ENCODE measurements at regions not wholly inside any gene's neighbourhood (a gene's known extent, or its start where the extent isn't known, plus 50 kb on each side); places are given as distances from the start of the nearest gene placed in this dataset.

DNA sequence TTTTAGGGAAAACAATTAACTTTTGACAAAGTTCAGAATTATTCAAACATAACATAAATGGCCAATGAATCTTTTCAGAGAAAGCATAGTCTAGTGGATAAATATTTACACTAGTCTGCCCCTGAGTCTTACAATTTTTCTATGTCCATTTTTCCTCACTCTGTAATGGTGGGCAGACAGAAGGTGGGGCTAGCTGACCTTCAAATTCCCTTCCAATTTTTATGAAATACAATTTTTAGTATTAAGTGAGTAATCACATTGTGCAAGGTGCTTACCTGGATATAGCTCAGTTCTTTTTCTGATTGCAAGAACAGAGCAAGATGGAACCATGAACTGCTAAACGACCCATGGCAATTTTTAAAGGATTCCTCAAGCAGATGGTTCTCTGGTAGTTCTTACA, 441.7 kb upstream of the NR2F2 start:
- no peak overlapping the region for H2AFZ ChIP-seq (ENCODE audit: low read length)
- H3K36me3 ChIP-seq (ENCODE audit: insufficient read depth, low read length), result no peaks in the 10 kb centered on the region
- no peaks in the 10 kb centered on the region for H3K4me1 ChIP-seq (ENCODE audit: low read length)
- H3K27ac ChIP-seq (ENCODE audit: low read length), result no peak overlapping the region
- DNase-seq, result no peak
- H3K79me2 ChIP-seq (ENCODE audit: low read length), result no peaks in the 10 kb centered on the region
- H3K9me3 ChIP-seq (ENCODE audit: low read length), result peaks cover 25% of the 10 kb centered on the region
- no peak overlapping the region for H3K4me3 ChIP-seq (ENCODE audit: low read length)
- H3K4me2 ChIP-seq (ENCODE audit: low read depth, low read length, poor library complexity, severe bottlenecking), result no peak overlapping the region
- no peaks in the 10 kb centered on the region for H4K20me1 ChIP-seq (ENCODE audit: insufficient read depth, low read depth, low read length)
- no peak overlapping the region for H3K9ac ChIP-seq (ENCODE audit: low read length)
- H3K9me2 ChIP-seq (replicated peaks; ENCODE audit: insufficient read depth, low read length), result no peaks in the 10 kb centered on the region
- no peaks in the 10 kb centered on the region for H3K27me3 ChIP-seq (ENCODE audit: low read length)

DNA sequence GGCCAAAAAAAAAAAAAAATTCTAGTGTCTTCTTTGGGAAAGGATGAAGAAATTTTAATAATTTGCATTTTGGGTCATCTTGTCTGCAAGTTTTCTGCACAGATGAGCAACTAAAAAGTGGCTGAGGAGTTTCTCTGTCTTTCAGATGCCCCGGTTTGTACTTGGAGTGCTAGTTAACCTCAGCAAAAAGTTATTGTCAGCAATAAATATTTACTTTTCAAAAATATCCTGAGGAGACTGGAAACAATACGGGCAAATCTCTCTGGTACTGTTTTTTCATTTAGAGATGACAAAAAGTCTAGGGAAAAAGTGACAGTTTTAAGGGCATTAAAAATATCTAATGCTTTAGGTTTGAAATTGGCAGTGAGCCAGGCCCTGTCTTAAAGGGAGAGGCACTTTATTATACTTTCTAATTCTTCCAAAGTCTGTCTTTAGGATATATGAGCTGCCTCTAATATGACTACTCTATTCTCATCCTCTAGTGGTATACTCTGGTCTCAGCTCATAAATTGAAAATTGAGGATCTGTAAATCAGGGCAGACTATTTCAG, 436.0 kb upstream of the NR2F2 start:
- Histone ChIP-seq H3K27me3 (ENCODE audit: low read length) (no peaks in the 10 kb centered on the region), H3K9me2 (replicated peaks; ENCODE audit: insufficient read depth, low read length) (no peaks in the 10 kb centered on the region), H3K4me1 (ENCODE audit: low read length) (no peaks in the 10 kb centered on the region), H3K36me3 (ENCODE audit: insufficient read depth, low read length) (no peaks in the 10 kb centered on the region), H4K20me1 (ENCODE audit: insufficient read depth, low read depth, low read length) (no peaks in the 10 kb centered on the region), H3K4me2 (ENCODE audit: low read depth, low read length, poor library complexity, severe bottlenecking) (no peak overlapping the region), H3K27ac (ENCODE audit: low read length) (no peak overlapping the region), H2AFZ (ENCODE audit: low read length) (no peak overlapping the region), H3K9ac (ENCODE audit: low read length) (no peak overlapping the region), H3K79me2 (ENCODE audit: low read length) (no peaks in the 10 kb centered on the region), H3K9me3 (ENCODE audit: low read length) (peaks cover 14% of the 10 kb centered on the region), H3K4me3 (ENCODE audit: low read length) (no peak overlapping the region)
- DNase-seq, result no peak

DNA sequence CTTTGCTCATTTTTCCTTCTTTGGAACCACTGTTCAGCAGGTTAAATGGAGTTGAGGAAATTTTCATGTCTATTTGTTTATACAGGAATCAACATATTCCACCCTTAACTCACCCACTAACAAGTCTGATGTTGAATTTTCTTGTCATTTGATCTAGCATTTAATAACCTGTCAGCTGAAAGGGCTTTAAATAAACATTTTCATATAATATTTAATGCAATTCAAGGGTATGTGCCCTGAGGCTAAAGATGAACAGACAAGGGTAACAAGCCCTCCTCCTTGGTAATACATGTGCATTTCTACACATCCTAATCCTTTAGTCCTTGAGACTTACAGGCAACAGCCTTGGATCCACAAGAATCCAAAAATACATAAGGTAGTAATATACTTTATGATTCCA, 435.0 kb upstream of the NR2F2 start:
- no peak overlapping the region for H3K9ac ChIP-seq (ENCODE audit: low read length)
- H4K20me1 ChIP-seq (ENCODE audit: insufficient read depth, low read depth, low read length), result no peaks in the 10 kb centered on the region
- H3K4me2 ChIP-seq (ENCODE audit: low read depth, low read length, poor library complexity, severe bottlenecking), result no peak overlapping the region
- H3K36me3 ChIP-seq (ENCODE audit: insufficient read depth, low read length), result no peaks in the 10 kb centered on the region
- no peaks in the 10 kb centered on the region for H3K27me3 ChIP-seq (ENCODE audit: low read length)
- no peak overlapping the region for H3K4me3 ChIP-seq (ENCODE audit: low read length)
- no peaks in the 10 kb centered on the region for H3K9me2 ChIP-seq (replicated peaks; ENCODE audit: insufficient read depth, low read length)
- H3K27ac ChIP-seq (ENCODE audit: low read length), result no peak overlapping the region
- no peaks in the 10 kb centered on the region for H3K4me1 ChIP-seq (ENCODE audit: low read length)
- no peak overlapping the region for H2AFZ ChIP-seq (ENCODE audit: low read length)
- no peak for DNase-seq
- no peaks in the 10 kb centered on the region for H3K79me2 ChIP-seq (ENCODE audit: low read length)
- peaks cover 14% of the 10 kb centered on the region; the same call in 1 of the 2 replicates for H3K9me3 ChIP-seq (ENCODE audit: low read length)

DNA sequence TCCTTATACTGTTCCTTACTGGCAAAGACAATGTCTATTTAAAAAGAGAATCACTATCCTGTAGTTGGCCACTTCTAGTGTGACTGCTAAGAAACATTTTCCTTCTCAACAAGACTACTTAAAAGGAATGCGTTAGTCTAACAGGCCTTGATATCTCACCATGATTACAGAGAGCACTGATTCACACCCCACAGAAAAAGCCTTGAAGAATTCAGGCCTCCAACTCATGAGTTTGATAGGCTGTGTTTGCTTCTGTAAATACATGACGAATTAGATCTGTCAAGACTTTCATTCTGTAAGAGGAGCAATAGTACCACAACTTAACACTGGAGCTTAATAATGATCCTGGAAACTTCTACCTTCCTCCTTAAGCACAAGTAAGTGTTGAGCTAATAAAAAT, 432.8 kb upstream of the NR2F2 start:
- H4K20me1 ChIP-seq (ENCODE audit: insufficient read depth, low read depth, low read length), result no peaks in the 10 kb centered on the region
- H3K4me3 ChIP-seq (ENCODE audit: low read length), result no peak overlapping the region
- H3K9me3 ChIP-seq (ENCODE audit: low read length), result peaks cover 11% of the 10 kb centered on the region; the same call in 1 of the 2 replicates
- no peaks in the 10 kb centered on the region for H3K9me2 ChIP-seq (replicated peaks; ENCODE audit: insufficient read depth, low read length)
- no peak overlapping the region for H3K9ac ChIP-seq (ENCODE audit: low read length)
- H3K27me3 ChIP-seq (ENCODE audit: low read length), result no peaks in the 10 kb centered on the region
- H3K79me2 ChIP-seq (ENCODE audit: low read length), result no peaks in the 10 kb centered on the region
- H3K4me2 ChIP-seq (ENCODE audit: low read depth, low read length, poor library complexity, severe bottlenecking), result no peak overlapping the region
- no peak overlapping the region for H2AFZ ChIP-seq (ENCODE audit: low read length)
- H3K27ac ChIP-seq (ENCODE audit: low read length), result no peak overlapping the region
- no peak for DNase-seq
- no peaks in the 10 kb centered on the region for H3K36me3 ChIP-seq (ENCODE audit: insufficient read depth, low read length)
- H3K4me1 ChIP-seq (ENCODE audit: low read length), result no peaks in the 10 kb centered on the region

DNA sequence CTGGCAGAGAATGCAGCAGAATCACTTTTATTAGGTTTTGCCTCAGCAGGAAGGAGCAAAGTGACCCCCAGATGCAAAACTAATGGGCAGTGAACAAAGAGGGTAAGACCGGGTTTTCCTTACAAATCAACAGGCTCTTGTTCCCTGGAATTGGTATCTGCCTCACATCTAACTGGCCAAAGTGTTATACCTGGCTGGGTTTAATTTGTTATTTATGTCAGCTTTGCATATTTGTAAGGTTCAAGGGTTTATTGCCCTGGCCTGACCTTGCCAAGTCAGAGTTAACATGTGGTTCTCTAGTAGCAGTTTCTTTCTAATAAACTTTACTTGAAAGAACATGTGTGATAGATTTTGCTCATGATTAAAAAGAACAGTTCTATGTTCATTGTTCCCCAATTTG, 431.7 kb upstream of the NR2F2 start:
- Histone ChIP-seq H3K4me3 (ENCODE audit: low read length) (no peak overlapping the region), H3K27me3 (ENCODE audit: low read length) (no peaks in the 10 kb centered on the region), H2AFZ (ENCODE audit: low read length) (no peak overlapping the region), H3K9ac (ENCODE audit: low read length) (no peak overlapping the region), H3K9me2 (replicated peaks; ENCODE audit: insufficient read depth, low read length) (no peaks in the 10 kb centered on the region), H4K20me1 (ENCODE audit: insufficient read depth, low read depth, low read length) (no peaks in the 10 kb centered on the region), H3K4me1 (ENCODE audit: low read length) (no peaks in the 10 kb centered on the region), H3K9me3 (ENCODE audit: low read length) (peaks cover 13% of the 10 kb centered on the region), H3K4me2 (ENCODE audit: low read depth, low read length, poor library complexity, severe bottlenecking) (no peak overlapping the region), H3K27ac (ENCODE audit: low read length) (no peak overlapping the region), H3K79me2 (ENCODE audit: low read length) (no peaks in the 10 kb centered on the region), H3K36me3 (ENCODE audit: insufficient read depth, low read length) (no peaks in the 10 kb centered on the region)
- DNase-seq, result no peak

DNA sequence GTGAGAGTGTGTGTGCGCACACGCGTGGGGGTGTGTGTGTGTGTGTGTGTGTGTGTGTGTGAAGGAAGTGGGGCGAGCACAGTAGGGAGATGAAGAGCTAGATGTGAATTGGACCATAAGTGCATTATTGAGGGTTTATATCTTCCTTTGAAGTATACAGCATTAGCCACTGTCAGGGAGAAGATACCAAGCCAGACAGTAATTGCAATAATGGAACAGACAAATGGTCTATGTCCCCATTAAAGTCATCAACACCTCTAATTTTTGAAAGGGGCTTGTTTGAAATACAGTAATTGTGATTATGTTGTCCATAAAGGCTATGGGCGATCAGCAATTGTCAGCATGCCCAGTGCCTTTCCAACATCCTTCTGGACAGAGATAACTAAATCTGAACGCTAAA, 429.2 kb upstream of the NR2F2 start:
- H3K9ac ChIP-seq (ENCODE audit: low read length), result no peak overlapping the region
- no peak overlapping the region for H3K4me2 ChIP-seq (ENCODE audit: low read depth, low read length, poor library complexity, severe bottlenecking)
- no peak overlapping the region for H2AFZ ChIP-seq (ENCODE audit: low read length)
- no peaks in the 10 kb centered on the region for H3K27me3 ChIP-seq (ENCODE audit: low read length)
- no peaks in the 10 kb centered on the region for H4K20me1 ChIP-seq (ENCODE audit: insufficient read depth, low read depth, low read length)
- H3K36me3 ChIP-seq (ENCODE audit: insufficient read depth, low read length), result no peaks in the 10 kb centered on the region
- no peak for DNase-seq
- H3K9me3 ChIP-seq (ENCODE audit: low read length), result peaks cover 13% of the 10 kb centered on the region
- no peaks in the 10 kb centered on the region for H3K9me2 ChIP-seq (replicated peaks; ENCODE audit: insufficient read depth, low read length)
- H3K4me3 ChIP-seq (ENCODE audit: low read length), result no peak overlapping the region
- no peak overlapping the region for H3K27ac ChIP-seq (ENCODE audit: low read length)
- H3K79me2 ChIP-seq (ENCODE audit: low read length), result no peaks in the 10 kb centered on the region
- no peaks in the 10 kb centered on the region for H3K4me1 ChIP-seq (ENCODE audit: low read length)

DNA sequence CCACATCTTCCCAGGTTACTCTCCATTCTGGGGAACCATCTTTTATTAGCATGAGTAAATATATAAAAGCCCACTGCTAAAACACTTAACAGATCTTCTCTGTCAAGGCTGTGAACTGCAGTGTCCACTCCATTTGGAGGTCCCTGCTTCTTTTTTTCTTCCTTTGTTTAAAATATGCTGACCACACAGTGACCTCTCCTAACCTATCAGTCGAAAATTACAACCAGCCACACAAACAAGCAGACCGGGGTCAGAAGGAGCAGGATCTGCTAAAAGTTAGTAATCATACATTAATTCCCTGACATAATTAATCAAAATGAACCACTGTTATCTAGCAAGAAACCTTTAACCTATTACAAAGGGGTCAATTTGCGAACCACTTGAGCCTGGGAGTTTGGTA, 427.9 kb upstream of the NR2F2 start:
- Histone ChIP-seq H3K4me3 (ENCODE audit: low read length) (no peak overlapping the region), H4K20me1 (ENCODE audit: insufficient read depth, low read depth, low read length) (no peaks in the 10 kb centered on the region), H3K9me2 (replicated peaks; ENCODE audit: insufficient read depth, low read length) (no peaks in the 10 kb centered on the region), H3K4me1 (ENCODE audit: low read length) (no peaks in the 10 kb centered on the region), H3K9ac (ENCODE audit: low read length) (no peak overlapping the region), H3K27ac (ENCODE audit: low read length) (no peak overlapping the region), H2AFZ (ENCODE audit: low read length) (no peak overlapping the region), H3K79me2 (ENCODE audit: low read length) (no peaks in the 10 kb centered on the region), H3K27me3 (ENCODE audit: low read length) (no peaks in the 10 kb centered on the region), H3K36me3 (ENCODE audit: insufficient read depth, low read length) (no peaks in the 10 kb centered on the region), H3K9me3 (ENCODE audit: low read length) (peaks cover 14% of the 10 kb centered on the region), H3K4me2 (ENCODE audit: low read depth, low read length, poor library complexity, severe bottlenecking) (no peak overlapping the region)
- DNase-seq, result no peak

DNA sequence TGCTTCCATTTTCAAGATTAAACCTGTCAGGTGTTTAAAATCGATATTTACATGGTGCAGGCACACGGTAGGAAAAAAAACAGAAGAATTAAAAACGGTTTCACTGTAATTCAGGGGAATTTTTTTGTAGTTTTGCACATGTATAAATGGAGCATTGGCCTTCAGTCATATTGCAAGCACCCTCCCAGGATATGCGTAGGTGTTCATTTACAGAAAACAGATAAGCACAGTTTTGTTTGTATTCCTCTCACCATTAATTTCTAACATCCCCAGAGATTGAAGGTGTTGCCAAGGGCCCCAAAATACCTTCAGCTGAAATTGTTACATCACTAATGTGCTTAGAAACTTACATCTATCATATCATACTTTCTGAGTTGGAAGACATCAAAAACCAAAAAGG, 427.1 kb upstream of the NR2F2 start:
- peaks cover 18% of the 10 kb centered on the region for H3K9me3 ChIP-seq (ENCODE audit: low read length)
- no peak overlapping the region for H2AFZ ChIP-seq (ENCODE audit: low read length)
- H3K27ac ChIP-seq (ENCODE audit: low read length), result no peak overlapping the region
- H3K9ac ChIP-seq (ENCODE audit: low read length), result no peak overlapping the region
- no peaks in the 10 kb centered on the region for H3K9me2 ChIP-seq (replicated peaks; ENCODE audit: insufficient read depth, low read length)
- H3K4me1 ChIP-seq (ENCODE audit: low read length), result no peaks in the 10 kb centered on the region
- no peaks in the 10 kb centered on the region for H3K36me3 ChIP-seq (ENCODE audit: insufficient read depth, low read length)
- H3K4me2 ChIP-seq (ENCODE audit: low read depth, low read length, poor library complexity, severe bottlenecking), result no peak overlapping the region
- H3K27me3 ChIP-seq (ENCODE audit: low read length), result no peaks in the 10 kb centered on the region
- H3K4me3 ChIP-seq (ENCODE audit: low read length), result no peak overlapping the region
- no peaks in the 10 kb centered on the region for H4K20me1 ChIP-seq (ENCODE audit: insufficient read depth, low read depth, low read length)
- H3K79me2 ChIP-seq (ENCODE audit: low read length), result no peaks in the 10 kb centered on the region
- DNase-seq, result no peak

All from Karpas-422 (cell line).